ENCODE measurements at regions not wholly inside any gene's neighbourhood (a gene's known extent, or its start where the extent isn't known, plus 50 kb on each side); places are given as distances from the start of the nearest gene placed in this dataset.

GRCh38 chr5:175235251-175235960 is 208.6 kb downstream of the DRD1 start:
- DNase-seq (ENCODE audit: low read depth) (no peak), FAIRE-seq (peak; percentile 50)
- TF ChIP-seq, protein P1, sequence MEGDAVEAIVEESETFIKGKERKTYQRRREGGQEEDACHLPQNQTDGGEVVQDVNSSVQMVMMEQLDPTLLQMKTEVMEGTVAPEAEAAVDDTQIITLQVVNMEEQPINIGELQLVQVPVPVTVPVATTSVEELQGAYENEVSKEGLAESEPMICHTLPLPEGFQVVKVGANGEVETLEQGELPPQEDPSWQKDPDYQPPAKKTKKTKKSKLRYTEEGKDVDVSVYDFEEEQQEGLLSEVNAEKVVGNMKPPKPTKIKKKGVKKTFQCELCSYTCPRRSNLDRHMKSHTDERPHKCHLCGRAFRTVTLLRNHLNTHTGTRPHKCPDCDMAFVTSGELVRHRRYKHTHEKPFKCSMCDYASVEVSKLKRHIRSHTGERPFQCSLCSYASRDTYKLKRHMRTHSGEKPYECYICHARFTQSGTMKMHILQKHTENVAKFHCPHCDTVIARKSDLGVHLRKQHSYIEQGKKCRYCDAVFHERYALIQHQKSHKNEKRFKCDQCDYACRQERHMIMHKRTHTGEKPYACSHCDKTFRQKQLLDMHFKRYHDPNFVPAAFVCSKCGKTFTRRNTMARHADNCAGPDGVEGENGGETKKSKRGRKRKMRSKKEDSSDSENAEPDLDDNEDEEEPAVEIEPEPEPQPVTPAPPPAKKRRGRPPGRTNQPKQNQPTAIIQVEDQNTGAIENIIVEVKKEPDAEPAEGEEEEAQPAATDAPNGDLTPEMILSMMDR (IDR thresholded peaks at IDR 0.05; ENCODE audit: insufficient read depth, low read length, severe bottlenecking): no peak
- no peak overlapping the region for H3K4me3 ChIP-seq (ENCODE audit: low read depth, low read length)
- no peaks in the 10 kb centered on the region for H3K36me3 ChIP-seq (ENCODE audit: control insufficient read depth, insufficient read depth, low read length)
- H3K27me3 ChIP-seq (ENCODE audit: control insufficient read depth, insufficient read depth, low read length): peaks cover 3% of the 10 kb centered on the region

- no peak overlapping the region for H3K4me3 ChIP-seq (ENCODE audit: low read depth, low read length)
- no peaks in the 10 kb centered on the region for H3K27me3 ChIP-seq (ENCODE audit: control insufficient read depth, insufficient read depth, low read length)
- no peak for FAIRE-seq
- no peaks in the 10 kb centered on the region for H3K36me3 ChIP-seq (ENCODE audit: control insufficient read depth, insufficient read depth, low read length)
- peak; percentile 28 for DNase-seq (ENCODE audit: low read depth)
- TF ChIP-seq, protein P1 (IDR thresholded peaks at IDR 0.05; ENCODE audit: insufficient read depth, low read length, severe bottlenecking): no peak
Observed at GRCh38 chr5:175230299-175230698, 213.7 kb downstream of the DRD1 start.

DNA sequence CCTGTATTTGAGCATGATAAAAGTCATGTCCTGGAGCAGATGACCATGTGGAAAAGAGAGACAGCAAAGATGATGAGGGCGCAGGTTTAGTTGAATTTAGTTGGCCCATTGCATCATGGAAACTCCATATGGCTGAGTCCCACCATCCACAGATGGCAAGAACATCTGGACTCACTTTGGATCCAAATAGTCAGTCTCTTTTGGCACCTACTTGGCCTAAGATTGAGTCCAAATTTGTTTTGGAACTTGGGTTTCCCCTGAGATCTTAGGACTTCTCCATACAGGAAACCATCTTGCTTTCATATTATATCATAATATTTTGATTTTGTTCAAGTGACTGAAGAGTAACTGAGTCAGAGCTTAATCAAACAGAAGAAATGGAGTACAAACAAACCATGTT is 217.5 kb downstream of the DRD1 start:
- peaks cover 4% of the 10 kb centered on the region for H3K27me3 ChIP-seq (ENCODE audit: control insufficient read depth, insufficient read depth, low read length)
- no peak overlapping the region for H3K4me3 ChIP-seq (ENCODE audit: low read depth, low read length)
- H3K36me3 ChIP-seq (ENCODE audit: control insufficient read depth, insufficient read depth, low read length): no peaks in the 10 kb centered on the region
- FAIRE-seq: no peak
- TF ChIP-seq, protein P1 (IDR thresholded peaks at IDR 0.05; ENCODE audit: insufficient read depth, low read length, severe bottlenecking): no peak
- DNase-seq (ENCODE audit: low read depth): peak; percentile 37

DNA sequence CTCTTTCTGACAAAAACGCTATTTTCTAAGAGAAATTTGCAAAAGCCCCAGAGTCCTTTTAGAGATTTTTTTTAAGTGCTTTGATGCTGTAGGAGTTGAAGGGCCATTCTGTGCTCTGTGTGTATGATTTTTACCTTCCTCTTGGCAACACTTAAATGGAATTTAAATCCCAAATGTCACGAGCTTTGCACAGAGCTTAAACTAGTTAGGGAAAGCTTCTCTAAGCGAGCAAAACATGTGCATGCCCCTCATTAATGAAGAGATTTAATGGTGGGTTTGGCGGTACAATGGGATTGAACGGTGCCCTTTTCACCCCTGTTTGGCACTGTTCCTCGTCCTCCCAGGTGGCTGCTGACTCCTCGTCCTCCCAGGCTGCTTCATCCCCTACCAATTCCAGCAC is 220.7 kb downstream of the DRD1 start:
- no peak overlapping the region for H3K4me3 ChIP-seq (ENCODE audit: low read depth, low read length)
- TF ChIP-seq, protein P1 (IDR thresholded peaks at IDR 0.05; ENCODE audit: insufficient read depth, low read length, severe bottlenecking): no peak
- DNase-seq (ENCODE audit: low read depth): no peak
- H3K27me3 ChIP-seq (ENCODE audit: control insufficient read depth, insufficient read depth, low read length): peaks cover 4% of the 10 kb centered on the region
- FAIRE-seq: no peak
- H3K36me3 ChIP-seq (ENCODE audit: control insufficient read depth, insufficient read depth, low read length): no peaks in the 10 kb centered on the region

DNA sequence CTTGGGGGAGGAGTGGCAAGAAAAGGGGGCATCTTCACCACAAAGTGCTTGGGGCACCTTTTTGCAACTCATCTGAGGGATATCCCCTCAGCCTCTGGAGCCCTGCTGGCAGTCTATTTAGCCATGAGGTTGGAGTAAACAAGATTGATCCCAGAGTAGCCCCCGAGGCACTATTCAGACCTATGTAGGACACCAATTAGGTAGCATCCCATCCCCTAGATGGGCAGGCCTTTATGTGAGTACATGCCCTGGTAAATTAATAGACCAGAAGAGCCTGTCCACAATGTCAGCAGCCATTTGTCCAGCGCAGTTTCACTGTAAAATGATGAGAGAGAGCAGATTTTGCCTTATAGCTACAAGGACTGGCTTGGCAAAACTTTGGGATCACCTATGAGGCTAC is 221.4 kb downstream of the DRD1 start:
- H3K4me3 ChIP-seq (ENCODE audit: low read depth, low read length): no peak overlapping the region
- DNase-seq (ENCODE audit: low read depth): no peak
- TF ChIP-seq, protein P1 (IDR thresholded peaks at IDR 0.05; ENCODE audit: insufficient read depth, low read length, severe bottlenecking): no peak
- FAIRE-seq: no peak
- H3K27me3 ChIP-seq (ENCODE audit: control insufficient read depth, insufficient read depth, low read length): peaks cover 4% of the 10 kb centered on the region
- H3K36me3 ChIP-seq (ENCODE audit: control insufficient read depth, insufficient read depth, low read length): no peaks in the 10 kb centered on the region

DNA sequence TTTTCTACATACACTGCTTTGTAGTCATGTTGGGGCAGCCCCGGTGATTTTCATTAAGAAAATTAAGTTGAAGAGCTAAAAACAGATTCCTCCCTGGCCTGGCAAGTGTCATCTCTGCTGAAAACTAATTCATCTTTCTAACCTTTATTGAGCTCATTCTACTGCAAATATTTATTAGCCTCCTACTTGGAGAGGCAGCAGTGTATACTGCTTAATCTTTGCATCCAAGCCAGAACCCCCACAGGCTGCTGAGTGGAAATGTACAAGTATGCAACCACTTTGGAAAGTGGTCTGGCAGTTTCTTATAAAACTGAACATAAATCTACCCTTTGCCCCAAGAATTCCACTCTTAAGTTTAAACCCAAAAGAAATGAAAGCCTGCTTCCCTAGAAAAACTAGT is 223.4 kb downstream of the DRD1 start:
- DNase-seq (ENCODE audit: low read depth): no peak
- Histone ChIP-seq H3K27me3 (ENCODE audit: control insufficient read depth, insufficient read depth, low read length) (peaks cover 4% of the 10 kb centered on the region), H3K4me3 (ENCODE audit: low read depth, low read length) (no peak overlapping the region), H3K36me3 (ENCODE audit: control insufficient read depth, insufficient read depth, low read length) (no peaks in the 10 kb centered on the region)
- no peak for FAIRE-seq
- TF ChIP-seq, protein P1 (IDR thresholded peaks at IDR 0.05; ENCODE audit: insufficient read depth, low read length, severe bottlenecking): no peak
